Choroid plexus epithelial cell (primary cell): ENCODE measurements at regions not wholly inside any gene's neighbourhood (a gene's known extent, or its start where the extent isn't known, plus 50 kb on each side); places are given as distances from the start of the nearest gene placed in this dataset.

Experiments used
- DNase-seq: peaks from one replicate; pipeline ENCODE4 v3.0.0-alpha.2; 2010; ENCODE audit warnings: low read depth
- H3K4me3 ChIP-seq: 2 replicates; pipeline ENCODE4 v1.5.1; 2011; ENCODE audit warnings: low read depth, mild to moderate bottlenecking, control low read depth, low read length, moderate library complexity
- TF ChIP-seq, protein P1 (sequence below): conservative IDR thresholded peaks from 2 replicates; pipeline ENCODE4 v1.5.1; 2011; ENCODE audit warnings: low read depth, mild to moderate bottlenecking, control low read depth, inconsistent platforms, low read length, moderate library complexity

DNA sequence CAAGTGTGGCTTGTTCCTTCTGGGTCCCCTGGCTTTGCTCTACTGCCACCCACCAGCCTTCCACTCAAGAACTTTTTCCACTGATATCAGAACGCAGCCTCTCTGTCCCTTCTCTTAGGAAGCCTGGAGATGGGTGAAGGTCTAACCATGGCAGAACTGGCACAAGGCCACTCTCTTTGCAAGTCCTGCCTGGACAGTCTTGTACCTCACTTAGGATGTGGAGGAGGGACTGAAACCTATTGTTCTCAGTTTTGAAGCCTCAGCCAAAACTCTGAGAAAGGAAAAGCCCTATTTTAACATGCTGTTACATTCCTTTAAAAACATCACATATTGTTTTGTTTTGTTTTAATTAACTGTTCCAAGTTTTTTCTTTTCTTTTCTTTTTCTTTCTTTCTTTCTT is 58.9 kb upstream of the NCOA1 start:
- TF ChIP-seq, protein P1, sequence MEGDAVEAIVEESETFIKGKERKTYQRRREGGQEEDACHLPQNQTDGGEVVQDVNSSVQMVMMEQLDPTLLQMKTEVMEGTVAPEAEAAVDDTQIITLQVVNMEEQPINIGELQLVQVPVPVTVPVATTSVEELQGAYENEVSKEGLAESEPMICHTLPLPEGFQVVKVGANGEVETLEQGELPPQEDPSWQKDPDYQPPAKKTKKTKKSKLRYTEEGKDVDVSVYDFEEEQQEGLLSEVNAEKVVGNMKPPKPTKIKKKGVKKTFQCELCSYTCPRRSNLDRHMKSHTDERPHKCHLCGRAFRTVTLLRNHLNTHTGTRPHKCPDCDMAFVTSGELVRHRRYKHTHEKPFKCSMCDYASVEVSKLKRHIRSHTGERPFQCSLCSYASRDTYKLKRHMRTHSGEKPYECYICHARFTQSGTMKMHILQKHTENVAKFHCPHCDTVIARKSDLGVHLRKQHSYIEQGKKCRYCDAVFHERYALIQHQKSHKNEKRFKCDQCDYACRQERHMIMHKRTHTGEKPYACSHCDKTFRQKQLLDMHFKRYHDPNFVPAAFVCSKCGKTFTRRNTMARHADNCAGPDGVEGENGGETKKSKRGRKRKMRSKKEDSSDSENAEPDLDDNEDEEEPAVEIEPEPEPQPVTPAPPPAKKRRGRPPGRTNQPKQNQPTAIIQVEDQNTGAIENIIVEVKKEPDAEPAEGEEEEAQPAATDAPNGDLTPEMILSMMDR: no peak
- H3K4me3 ChIP-seq: no peak overlapping the region
- DNase-seq: no peak

DNA sequence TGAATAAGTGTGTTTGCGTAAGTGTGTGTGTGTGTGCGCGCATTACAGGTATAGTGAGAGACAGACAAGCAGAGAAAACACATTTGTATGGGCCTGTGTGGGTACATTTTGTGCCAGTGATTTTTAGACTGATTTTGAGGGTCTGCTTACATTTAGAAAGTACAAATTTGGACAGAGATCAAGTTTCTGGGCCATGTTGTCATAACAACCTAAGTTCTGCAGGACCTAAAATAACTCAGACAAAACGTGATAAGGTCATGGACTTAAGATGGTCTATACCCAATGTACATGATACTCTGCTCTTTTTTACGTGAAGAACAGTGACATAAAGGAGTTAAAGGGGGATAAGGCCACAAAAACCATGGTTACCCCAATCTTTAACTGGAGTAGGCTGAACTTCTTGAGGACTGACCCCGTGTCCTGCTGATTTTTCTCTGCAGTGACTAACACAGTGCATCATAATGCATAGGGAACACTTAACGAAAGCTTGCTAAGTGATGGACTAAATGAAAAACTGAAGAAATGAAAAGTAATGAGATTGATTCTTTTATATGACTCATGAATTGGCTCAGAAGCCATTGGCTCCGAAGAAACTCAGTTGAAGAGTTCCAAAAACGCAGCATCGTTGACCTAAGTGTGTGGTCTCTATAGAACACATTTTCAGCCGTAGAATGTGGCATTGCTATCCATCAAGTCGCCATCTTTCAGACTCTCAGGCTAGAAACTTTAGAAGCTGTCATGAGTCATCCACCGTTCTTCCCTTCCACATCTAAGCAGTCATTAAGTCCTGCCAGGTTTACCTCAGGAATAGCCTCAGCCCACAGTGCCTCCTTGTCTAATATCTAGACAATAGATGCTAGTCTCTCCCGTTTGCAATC is 61.6 kb upstream of the NCOA1 start:
- H3K4me3 ChIP-seq: no peak overlapping the region
- no peak for DNase-seq
- TF ChIP-seq, protein P1: no peak

DNA sequence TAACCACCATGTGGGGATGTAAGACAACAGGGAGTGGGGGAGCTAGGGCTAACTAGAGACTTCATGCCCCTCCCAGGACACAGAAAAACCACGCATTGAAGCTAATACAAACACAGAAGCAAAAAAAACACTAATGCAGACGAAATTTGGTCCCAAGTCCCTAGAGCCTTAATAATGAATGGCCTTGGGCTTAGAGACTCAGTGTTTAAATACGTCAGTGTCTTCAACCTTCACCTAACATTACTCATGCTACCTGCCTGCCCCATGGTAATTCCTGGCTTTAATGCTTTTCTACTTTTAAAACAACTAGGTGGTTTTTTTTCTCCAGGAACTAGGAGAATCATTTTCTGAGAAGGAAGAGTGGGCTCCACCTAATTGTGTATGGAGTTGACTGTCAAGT is 64.1 kb upstream of the ITSN2 start:
- TF ChIP-seq, protein P1: no peak
- DNase-seq: no peak
- no peak overlapping the region for H3K4me3 ChIP-seq

DNA sequence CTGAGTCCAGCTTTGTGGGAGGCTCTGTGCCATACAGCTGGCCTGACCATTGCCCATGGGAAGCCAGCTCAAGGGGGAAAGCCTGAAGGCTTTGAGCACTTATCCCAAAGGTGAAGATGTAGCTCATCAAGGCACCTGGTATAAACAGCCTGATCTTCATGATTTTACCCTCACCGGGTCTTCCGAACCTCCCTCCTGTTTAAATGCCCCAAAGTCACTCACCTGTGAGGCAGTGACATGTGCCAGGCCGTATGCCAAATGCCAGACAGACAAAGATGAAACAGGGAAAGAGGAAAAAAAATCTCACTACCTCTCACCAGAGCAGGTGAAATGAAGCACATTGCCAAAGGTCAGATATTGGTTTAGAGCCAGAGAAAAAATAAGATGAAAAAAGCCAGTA is 62.8 kb upstream of the ITSN2 start:
- TF ChIP-seq, protein P1: no peak
- no peak for DNase-seq
- H3K4me3 ChIP-seq: no peak overlapping the region

DNA sequence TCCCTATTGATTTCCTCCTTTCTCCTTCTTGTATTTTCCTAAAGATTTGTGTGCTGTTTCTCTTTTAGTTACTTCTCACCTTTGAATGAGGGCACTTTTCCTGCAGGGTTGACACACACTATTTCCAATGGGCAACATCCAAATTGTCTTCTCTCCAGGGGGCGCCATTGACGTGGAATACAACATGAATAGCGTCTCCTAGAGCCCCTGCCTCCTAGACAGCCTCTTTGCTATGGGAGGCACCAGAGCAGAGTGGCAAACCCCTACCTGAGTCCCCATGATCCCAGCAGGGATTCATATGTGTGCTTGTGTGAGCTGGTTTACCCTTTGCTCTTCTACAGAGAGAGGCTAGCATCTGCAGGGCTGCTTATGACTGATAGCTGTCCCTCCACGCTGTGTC is 61.3 kb upstream of the ITSN2 start:
- DNase-seq: peak; percentile 75
- TF ChIP-seq, protein P1: peak; percentile 77
- no peak overlapping the region for H3K4me3 ChIP-seq

DNA sequence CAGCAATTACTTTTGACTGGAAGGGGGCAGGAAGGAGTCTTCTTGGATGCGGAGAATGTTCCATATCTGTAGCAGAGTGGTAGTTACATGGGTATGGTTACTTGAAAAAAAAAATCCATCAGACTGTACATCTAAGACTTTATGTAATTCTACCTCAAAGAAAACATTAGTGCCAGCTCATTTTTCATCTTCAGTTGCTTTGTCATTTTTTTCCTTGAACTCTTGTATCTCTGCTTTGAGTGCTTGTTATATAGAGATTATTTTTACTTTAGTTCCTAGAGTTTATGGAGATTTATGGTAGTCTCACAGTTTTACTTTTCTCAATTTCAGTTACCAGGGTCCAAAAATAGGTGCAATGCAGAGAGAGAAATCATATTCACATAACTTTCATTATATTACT is 60.0 kb upstream of the ITSN2 start:
- no peak for DNase-seq
- TF ChIP-seq, protein P1: no peak
- no peak overlapping the region for H3K4me3 ChIP-seq
